K562 (cell line): ENCODE measurements at regions not wholly inside any gene's neighbourhood (a gene's known extent, or its start where the extent isn't known, plus 50 kb on each side); places are given as distances from the start of the nearest gene placed in this dataset.

Source experiments
- ATAC-seq: fragments of 200-7000 bp; cut with Tn5 transposase; 3 replicates; pipeline ENCODE4 v1.9.1; 2020; ENCODE audit warnings: moderate library complexity
- BruUV-seq: library from RNA; stranded (reverse); fragments of 400-500 nt; replicated peaks from 2 replicates; lab custom pipeline; 2021; lab: Mats Ljungman, UMichigan
- CTCF ChIA-PET: fragments of 300-600 bp; formaldehyde crosslinking; extraction: SDS; loops from one replicate; lab custom pipeline; 2021; ENCODE audit warnings: low intra/inter-chr PET ratio; lab: Yijun Ruan, JAX
- POLR2A ChIA-PET: fragments of 300-600, 350-650 bp; sonication (Branson Sonifier 250); formaldehyde crosslinking; extraction: SDS; loops from one replicate; lab custom pipeline; 2021; ENCODE audit warnings: antibody characterized with exemption, inconsistent platforms; lab: Yijun Ruan, JAX
- DNase-seq, 4 experiments: peaks; one replicate each; pipeline versions ENCODE4 v3.0.0 to v3.0.0-alpha.2; 2011 to 2018; ENCODE audit warnings: low spot score in 3 of 4, mixed read lengths in 3 of 4; ENCODE audit errors: extremely low read depth in 1 of 4
- FAIRE-seq: peaks from 2 replicates; lab custom pipeline; 2011; peaks lifted over from hg19 to GRCh38; lab: Jason Lieb, UNC
- H2AFZ ChIP-seq: 2 replicates; pipeline ENCODE4 v1.6.0; 2011; ENCODE audit warnings: low read depth, low read length, control low read depth, inconsistent platforms
- H3K27ac ChIP-seq: fragments of 200-600 bp; 3 replicates; pipeline ENCODE4 v1.8.0; 2011; ENCODE audit warnings: low read depth, mild to moderate bottlenecking, control low read depth, inconsistent platforms, low read length, moderate library complexity, mixed read lengths; ENCODE audit errors: extremely low read depth
- H3K27me3 ChIP-seq, 2 experiments: fragments of 300-600 bp in 1 of 2; 2 replicates in 1 of 2; 3 replicates in 1 of 2; pipeline versions ENCODE4 v1.6.0 to v1.8.0; 2011; ENCODE audit warnings: inconsistent platforms in 2 of 2, low read length in 2 of 2, mild to moderate bottlenecking in 1 of 2, mixed read lengths in 1 of 2, moderate library complexity in 1 of 2; ENCODE audit not compliant: control insufficient read depth in 2 of 2, insufficient read depth in 2 of 2
- H3K36me3 ChIP-seq: fragments of 300-600 bp; 3 replicates; pipeline ENCODE4 v1.8.0; 2011; ENCODE audit warnings: mild to moderate bottlenecking, low read length, inconsistent platforms; ENCODE audit not compliant: control insufficient read depth, insufficient read depth
- H3K4me1 ChIP-seq, 2 experiments: fragments of 200-600 bp in 1 of 2; replicated peaks in 1 of 2; 2 replicates in 1 of 2; 3 replicates in 1 of 2; pipeline versions ENCODE4 v1.5.1 to v1.8.0; 2011; ENCODE audit warnings: inconsistent platforms in 2 of 2, low read length in 2 of 2, mild to moderate bottlenecking in 1 of 2, mixed read lengths in 1 of 2, moderate library complexity in 1 of 2; ENCODE audit not compliant: control insufficient read depth in 2 of 2, insufficient read depth in 2 of 2
- H3K4me2 ChIP-seq: 2 replicates; pipeline ENCODE4 v1.6.1; 2011; ENCODE audit warnings: low read length, control low read depth, inconsistent platforms, mixed read lengths; ENCODE audit not compliant: insufficient read depth
- H3K4me3 ChIP-seq: fragments of 200-600 bp; sonication (generic), shearing (Covaris generic); 2 replicates; pipeline ENCODE4 v1.5.1; 2016; ENCODE audit warnings: control low read depth, inconsistent platforms
- H3K79me2 ChIP-seq: fragments of 200-600 bp; 3 replicates; pipeline ENCODE4 v1.8.0; 2011; ENCODE audit warnings: low read length, inconsistent platforms; ENCODE audit not compliant: control insufficient read depth, insufficient read depth
- H3K9ac ChIP-seq, 2 experiments: 2 replicates each; pipeline versions ENCODE4 v1.6.0 to v1.6.1; 2011; ENCODE audit warnings: low read depth in 2 of 2, low read length in 2 of 2, control low read depth in 1 of 2, inconsistent platforms in 1 of 2, mild to moderate bottlenecking in 1 of 2, mixed read lengths in 1 of 2; ENCODE audit not compliant: insufficient read depth in 1 of 2
- H3K9me1 ChIP-seq: one replicate; pipeline ENCODE4 v1.6.0; 2011; ENCODE audit warnings: inconsistent platforms, mild to moderate bottlenecking, low read length, moderate library complexity; ENCODE audit not compliant: control insufficient read depth, insufficient read depth
- H3K9me3 ChIP-seq: replicated peaks from 2 replicates; pipeline ENCODE4 v1.5.1; 2011; ENCODE audit warnings: low read depth, low read length, inconsistent platforms; ENCODE audit not compliant: control insufficient read depth, insufficient read depth
- H4K20me1 ChIP-seq: replicated peaks from 2 replicates; pipeline ENCODE4 v1.6.1; 2011; ENCODE audit warnings: low read length, inconsistent platforms, mixed read lengths; ENCODE audit not compliant: control insufficient read depth, insufficient read depth
- MYC ChIP-seq, 2 experiments: fragments of 250-450 bp in 1 of 2; sonication (Bioruptor Pico) in 1 of 2; IDR thresholded peaks; 2 replicates each; pipeline versions ENCODE4 v1.5.1 to v1.6.1; 2012 to 2021; ENCODE audit warnings: low read depth in 2 of 2, borderline replicate concordance in 1 of 2, improper control_type of control experiment in 1 of 2, low read length in 1 of 2, mild to moderate bottlenecking in 1 of 2, moderate library complexity in 1 of 2
- NFIX ChIP-seq: fragments of 250-450 bp; sonication (Bioruptor Pico); IDR thresholded peaks from 2 replicates; pipeline ENCODE4 v1.4.0; 2020; ENCODE audit warnings: low read depth, mild to moderate bottlenecking, moderate library complexity
- NRF1 ChIP-seq, 2 experiments: fragments of 450-650 bp; IDR thresholded peaks in 1 of 2; conservative IDR thresholded peaks in 1 of 2; 2 replicates each; pipeline ENCODE4 v1.6.1; 2014; ENCODE audit warnings: mild to moderate bottlenecking in 2 of 2
- RBM17 ChIP-seq: fragments of 200-400 bp; formaldehyde crosslinking; IDR thresholded peaks from 2 replicates; pipeline ENCODE4 v1.6.1; 2017; ENCODE audit warnings: low read depth, mild to moderate bottlenecking, low read length, borderline replicate concordance
- RBM34 ChIP-seq: fragments of 200-400 bp; formaldehyde crosslinking; IDR thresholded peaks from 2 replicates; pipeline ENCODE4 v1.6.1; 2018; ENCODE audit warnings: low read length, borderline replicate concordance; ENCODE audit not compliant: insufficient read depth
- SMARCA5 ChIP-seq: fragments of 450-650 bp; IDR thresholded peaks from 2 replicates; pipeline ENCODE4 v1.6.1; 2016
- TFAM ChIP-seq: fragments of 250-450 bp; sonication (Bioruptor Pico); conservative IDR thresholded peaks from 2 replicates; pipeline ENCODE4 v1.5.0; 2021; ENCODE audit warnings: mild to moderate bottlenecking, moderate library complexity
- ZNF431 ChIP-seq: sonication (generic); formaldehyde crosslinking; IDR thresholded peaks from 2 replicates; pipeline ENCODE4 v1.8.0; 2022; ENCODE audit warnings: mild to moderate bottlenecking, missing genetic modification reagents
- WGBS: fragments of 100-300 bp; shearing (Covaris generic); methylation state at CpG from one replicate; pipeline ENCODE4 v1.1.6; 2016; ENCODE audit warnings: low coverage, mixed read lengths; ENCODE audit not compliant: insufficient coverage; ENCODE audit errors: missing lambda C conversion rate; 5-methylcytosine and 5-hydroxymethylcytosine counted together
- in situ Hi-C: fragments of 300-500 bp; cut with MboI; formaldehyde crosslinking; loops from 4 replicates; pipeline ENCODE4 v1.15.0; 2018; ENCODE audit warnings: inconsistent platforms, mixed read lengths
- intact Hi-C: fragments of 100-400 bp; cut with micrococcal nuclease; formaldehyde crosslinking; loops from 2 replicates; pipeline ENCODE4 v1.14.2; 2022
- TF ChIP-seq, protein P1 (sequence below): IDR thresholded peaks from 2 replicates; pipeline ENCODE4 v1.6.1; 2012; ENCODE audit warnings: low read depth, low read length, improper control_type of control experiment, borderline replicate concordance
- TF ChIP-seq, protein P2 (sequence below): fragments of 450-650 bp; IDR thresholded peaks from 2 replicates; pipeline ENCODE4 v1.6.1; 2017; ENCODE audit warnings: antibody characterized with exemption, mild to moderate bottlenecking
- TF ChIP-seq, protein P3 (sequence below): fragments of 450-650 bp; formaldehyde crosslinking; IDR thresholded peaks from 2 replicates; pipeline ENCODE4 v1.4.0; 2022; ENCODE audit warnings: mild to moderate bottlenecking, moderate library complexity

DNA sequence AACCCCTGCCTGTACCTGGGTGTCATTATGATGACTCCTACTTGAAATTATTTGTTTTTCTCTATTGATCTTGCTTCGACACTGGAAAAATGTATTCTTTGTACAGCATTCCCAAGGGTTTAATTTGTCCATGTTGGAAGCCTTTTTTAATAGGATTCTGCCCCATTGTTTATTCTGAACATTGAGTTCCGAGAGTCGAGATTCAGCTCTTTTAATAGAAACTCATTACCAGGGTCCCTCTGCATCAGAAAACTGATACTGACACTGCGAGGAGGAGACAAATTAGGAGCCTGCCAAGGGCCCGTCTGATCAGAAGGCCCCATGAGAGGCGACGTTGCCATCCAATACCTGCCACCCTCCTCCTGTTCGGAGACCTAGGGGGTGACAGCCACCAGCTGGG is 260.5 kb upstream of the ZMIZ1 start:
- POLR2A ChIA-PET: interaction anchor here (0.9 kb wide), 1 partner anchor 56 kb away, joined by 3 read pairs; no protein-coding TSS in a partner anchor
- in situ Hi-C loops: no loop called here

More for the DNA sequence above, 260.5 kb upstream of the ZMIZ1 start:
- ATAC-seq: no peak
- H4K20me1 ChIP-seq: no peaks in the 10 kb centered on the region
- peaks cover 5 to 27% of the 10 kb centered on the region in 2 experiments; a peak in 3 of 5 replicates for H3K27me3 ChIP-seq
- TF ChIP-seq NRF1 (conservative IDR thresholded peaks at IDR 0.05 in 1 of 2, IDR thresholded peaks at IDR 0.05 in 1 of 2) (no peak), RBM34 (no peak), ZNF431 (CRISPR knock-in tag) (no peak), TFAM (CRISPR knock-in tag) (no peak), MYC (IDR thresholded peaks at IDR 0.05; ENCODE audit: low read depth, low read length) (no peak), MYC (CRISPR knock-in tag; IDR thresholded peaks at IDR 0.05; ENCODE audit: borderline replicate concordance, low read depth) (no peak), RBM17 (no peak), SMARCA5 (no peak), NFIX (CRISPR knock-in tag) (no peak)
- TF ChIP-seq, protein P1, sequence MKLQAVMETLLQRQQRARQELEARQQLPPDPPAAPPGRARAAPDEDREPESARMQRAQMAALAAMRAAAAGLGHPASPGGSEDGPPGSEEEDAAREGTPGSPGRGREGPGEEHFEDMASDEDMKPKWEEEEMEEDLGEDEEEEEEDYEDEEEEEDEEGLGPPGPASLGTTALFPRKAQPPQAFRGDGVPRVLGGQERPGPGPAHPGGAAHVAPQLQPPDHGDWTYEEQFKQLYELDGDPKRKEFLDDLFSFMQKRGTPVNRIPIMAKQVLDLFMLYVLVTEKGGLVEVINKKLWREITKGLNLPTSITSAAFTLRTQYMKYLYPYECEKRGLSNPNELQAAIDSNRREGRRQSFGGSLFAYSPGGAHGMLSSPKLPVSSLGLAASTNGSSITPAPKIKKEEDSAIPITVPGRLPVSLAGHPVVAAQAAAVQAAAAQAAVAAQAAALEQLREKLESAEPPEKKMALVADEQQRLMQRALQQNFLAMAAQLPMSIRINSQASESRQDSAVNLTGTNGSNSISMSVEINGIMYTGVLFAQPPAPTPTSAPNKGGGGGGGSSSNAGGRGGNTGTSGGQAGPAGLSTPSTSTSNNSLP: no peak
- TF ChIP-seq, protein P2, sequence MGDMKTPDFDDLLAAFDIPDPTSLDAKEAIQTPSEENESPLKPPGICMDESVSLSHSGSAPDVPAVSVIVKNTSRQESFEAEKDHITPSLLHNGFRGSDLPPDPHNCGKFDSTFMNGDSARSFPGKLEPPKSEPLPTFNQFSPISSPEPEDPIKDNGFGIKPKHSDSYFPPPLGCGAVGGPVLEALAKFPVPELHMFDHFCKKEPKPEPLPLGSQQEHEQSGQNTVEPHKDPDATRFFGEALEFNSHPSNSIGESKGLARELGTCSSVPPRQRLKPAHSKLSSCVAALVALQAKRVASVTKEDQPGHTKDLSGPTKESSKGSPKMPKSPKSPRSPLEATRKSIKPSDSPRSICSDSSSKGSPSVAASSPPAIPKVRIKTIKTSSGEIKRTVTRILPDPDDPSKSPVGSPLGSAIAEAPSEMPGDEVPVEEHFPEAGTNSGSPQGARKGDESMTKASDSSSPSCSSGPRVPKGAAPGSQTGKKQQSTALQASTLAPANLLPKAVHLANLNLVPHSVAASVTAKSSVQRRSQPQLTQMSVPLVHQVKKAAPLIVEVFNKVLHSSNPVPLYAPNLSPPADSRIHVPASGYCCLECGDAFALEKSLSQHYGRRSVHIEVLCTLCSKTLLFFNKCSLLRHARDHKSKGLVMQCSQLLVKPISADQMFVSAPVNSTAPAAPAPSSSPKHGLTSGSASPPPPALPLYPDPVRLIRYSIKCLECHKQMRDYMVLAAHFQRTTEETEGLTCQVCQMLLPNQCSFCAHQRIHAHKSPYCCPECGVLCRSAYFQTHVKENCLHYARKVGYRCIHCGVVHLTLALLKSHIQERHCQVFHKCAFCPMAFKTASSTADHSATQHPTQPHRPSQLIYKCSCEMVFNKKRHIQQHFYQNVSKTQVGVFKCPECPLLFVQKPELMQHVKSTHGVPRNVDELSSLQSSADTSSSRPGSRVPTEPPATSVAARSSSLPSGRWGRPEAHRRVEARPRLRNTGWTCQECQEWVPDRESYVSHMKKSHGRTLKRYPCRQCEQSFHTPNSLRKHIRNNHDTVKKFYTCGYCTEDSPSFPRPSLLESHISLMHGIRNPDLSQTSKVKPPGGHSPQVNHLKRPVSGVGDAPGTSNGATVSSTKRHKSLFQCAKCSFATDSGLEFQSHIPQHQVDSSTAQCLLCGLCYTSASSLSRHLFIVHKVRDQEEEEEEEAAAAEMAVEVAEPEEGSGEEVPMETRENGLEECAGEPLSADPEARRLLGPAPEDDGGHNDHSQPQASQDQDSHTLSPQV: no peak
- TF ChIP-seq, protein P3, sequence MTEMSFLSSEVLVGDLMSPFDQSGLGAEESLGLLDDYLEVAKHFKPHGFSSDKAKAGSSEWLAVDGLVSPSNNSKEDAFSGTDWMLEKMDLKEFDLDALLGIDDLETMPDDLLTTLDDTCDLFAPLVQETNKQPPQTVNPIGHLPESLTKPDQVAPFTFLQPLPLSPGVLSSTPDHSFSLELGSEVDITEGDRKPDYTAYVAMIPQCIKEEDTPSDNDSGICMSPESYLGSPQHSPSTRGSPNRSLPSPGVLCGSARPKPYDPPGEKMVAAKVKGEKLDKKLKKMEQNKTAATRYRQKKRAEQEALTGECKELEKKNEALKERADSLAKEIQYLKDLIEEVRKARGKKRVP (CRISPR knock-in tag): no peak
- H2AFZ ChIP-seq: no peak overlapping the region
- no peak for FAIRE-seq
- no peak overlapping the region for H3K9ac ChIP-seq
- intact Hi-C loops: no loop called here
- H3K4me3 ChIP-seq: no peak overlapping the region
- CTCF ChIA-PET: no interaction called here
- DNase-seq: no peak
- WGBS: 2% methylated on average over 8 of the region's 8 CpGs
- H3K4me2 ChIP-seq: no peak overlapping the region
- H3K36me3 ChIP-seq: no peaks in the 10 kb centered on the region
- H3K9me3 ChIP-seq: no peaks in the 10 kb centered on the region
- no peaks in the 10 kb centered on the region for H3K4me1 ChIP-seq
- H3K27ac ChIP-seq: no peak overlapping the region
- BruUV-seq: no TSS peak
- H3K79me2 ChIP-seq: no peaks in the 10 kb centered on the region
- no peaks in the 10 kb centered on the region for H3K9me1 ChIP-seq
